ENCODE measurements at regions not wholly inside any gene's neighbourhood (a gene's known extent, or its start where the extent isn't known, plus 50 kb on each side); places are given as distances from the start of the nearest gene placed in this dataset.
"Not testable (repeated sequence)": the region's sequence is repeated elsewhere in the genome, so short reads cannot be mapped to it uniquely, and the experiment has no call there.

DNA sequence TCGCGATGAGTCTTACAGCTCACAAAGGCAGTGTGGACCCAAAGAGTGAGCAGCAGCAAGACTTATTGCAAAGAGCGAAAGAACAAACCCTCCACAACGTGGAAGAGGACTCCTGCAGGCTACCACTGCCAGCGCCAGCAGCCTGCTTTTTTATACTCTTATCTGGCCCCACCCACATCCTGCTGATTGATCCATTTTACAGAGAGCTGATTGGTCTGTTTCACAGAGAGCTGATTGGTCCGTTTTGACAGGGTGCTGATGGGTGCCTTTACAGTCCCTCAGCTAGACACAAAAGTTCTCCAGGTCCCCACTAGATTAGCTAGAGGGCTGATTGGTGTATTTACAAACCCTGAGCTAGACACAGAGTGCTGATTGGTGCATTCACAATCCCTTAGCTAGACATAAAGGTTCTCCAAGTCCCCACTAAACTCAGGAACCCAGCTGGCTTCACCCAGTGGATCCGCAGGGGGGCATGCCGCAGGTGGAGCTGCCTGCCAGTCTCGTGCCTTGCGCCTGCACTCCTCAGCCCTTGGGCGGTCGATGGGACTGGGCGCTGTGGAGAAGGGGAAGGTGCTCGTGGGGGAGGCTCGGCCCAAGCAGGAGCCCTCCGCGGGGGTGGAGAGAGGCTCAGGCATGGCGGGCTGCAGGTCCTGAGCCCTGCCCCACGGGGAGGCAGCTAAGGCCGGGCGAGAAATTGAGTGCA lies 75.7 kb downstream of the QDPR start:
- H3K27me3 ChIP-seq (ENCODE audit: control insufficient read depth, insufficient read depth, low read length); H3K4me1 ChIP-seq (ENCODE audit: control insufficient read depth, insufficient read depth, low read length); H3K9me3 ChIP-seq (ENCODE audit: control insufficient read depth, insufficient read depth, low read depth, low read length); H3K9ac ChIP-seq (ENCODE audit: low read length); H3K4me3 ChIP-seq (ENCODE audit: low read depth, low read length); H3K36me3 ChIP-seq (ENCODE audit: control insufficient read depth, insufficient read depth, low read length); H3K27ac ChIP-seq (ENCODE audit: low read depth, low read length): not testable (repeated sequence)

DNA sequence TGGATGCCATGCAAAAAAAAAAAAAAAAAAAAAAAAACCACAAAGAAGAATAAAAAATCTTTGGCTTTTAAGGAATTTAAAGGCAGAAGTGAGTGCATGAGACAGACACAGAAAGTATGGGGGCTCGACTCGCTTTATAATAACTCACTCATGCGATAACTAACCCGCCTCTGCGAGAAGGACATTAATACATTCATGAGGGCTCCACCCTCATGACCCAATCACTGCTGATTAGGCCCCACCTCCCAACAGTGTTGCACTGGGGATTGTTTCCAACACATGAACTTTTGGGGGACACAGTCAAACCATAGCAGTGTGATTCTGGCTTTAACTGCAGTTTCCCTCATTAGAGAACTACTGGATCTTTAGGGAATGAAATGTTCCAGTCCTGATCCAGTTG lies 78.1 kb downstream of the QDPR start:
- no peak overlapping the region for H3K9ac ChIP-seq (ENCODE audit: low read length)
- no peak overlapping the region for H3K27ac ChIP-seq (ENCODE audit: low read depth, low read length)
- H3K4me1 ChIP-seq (ENCODE audit: control insufficient read depth, insufficient read depth, low read length) = no peaks in the 10 kb centered on the region
- no peaks in the 10 kb centered on the region for H3K36me3 ChIP-seq (ENCODE audit: control insufficient read depth, insufficient read depth, low read length)
- H3K27me3 ChIP-seq (ENCODE audit: control insufficient read depth, insufficient read depth, low read length) = no peaks in the 10 kb centered on the region
- no peak overlapping the region for H3K4me3 ChIP-seq (ENCODE audit: low read depth, low read length)
- H3K9me3 ChIP-seq (ENCODE audit: control insufficient read depth, insufficient read depth, low read depth, low read length) = no peaks in the 10 kb centered on the region

DNA sequence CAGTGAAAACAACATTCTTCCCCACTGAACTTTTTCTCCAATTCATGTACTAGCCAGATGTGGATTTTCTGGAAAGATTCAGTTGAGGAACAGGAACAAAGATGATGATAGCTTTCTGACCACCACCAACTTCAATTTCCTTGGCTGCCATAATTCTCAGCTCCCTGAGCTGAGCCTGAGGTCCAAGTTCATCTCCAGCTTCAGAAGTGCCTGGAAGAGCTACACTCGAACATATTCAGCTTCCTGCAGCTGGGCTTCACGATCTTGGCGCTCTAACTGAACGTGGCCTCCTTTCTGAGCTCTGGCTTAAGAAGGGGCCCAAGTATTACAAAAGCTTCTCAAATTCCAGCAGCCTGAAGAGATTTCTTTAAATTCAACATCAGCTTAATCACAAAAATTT lies 83.9 kb downstream of the QDPR start:
- H3K9ac ChIP-seq (ENCODE audit: low read length) = no peak overlapping the region
- no peaks in the 10 kb centered on the region for H3K36me3 ChIP-seq (ENCODE audit: control insufficient read depth, insufficient read depth, low read length)
- no peaks in the 10 kb centered on the region for H3K9me3 ChIP-seq (ENCODE audit: control insufficient read depth, insufficient read depth, low read depth, low read length)
- H3K4me1 ChIP-seq (ENCODE audit: control insufficient read depth, insufficient read depth, low read length) = no peaks in the 10 kb centered on the region
- H3K4me3 ChIP-seq (ENCODE audit: low read depth, low read length) = no peak overlapping the region
- H3K27me3 ChIP-seq (ENCODE audit: control insufficient read depth, insufficient read depth, low read length) = no peaks in the 10 kb centered on the region
- H3K27ac ChIP-seq (ENCODE audit: low read depth, low read length) = no peak overlapping the region

DNA sequence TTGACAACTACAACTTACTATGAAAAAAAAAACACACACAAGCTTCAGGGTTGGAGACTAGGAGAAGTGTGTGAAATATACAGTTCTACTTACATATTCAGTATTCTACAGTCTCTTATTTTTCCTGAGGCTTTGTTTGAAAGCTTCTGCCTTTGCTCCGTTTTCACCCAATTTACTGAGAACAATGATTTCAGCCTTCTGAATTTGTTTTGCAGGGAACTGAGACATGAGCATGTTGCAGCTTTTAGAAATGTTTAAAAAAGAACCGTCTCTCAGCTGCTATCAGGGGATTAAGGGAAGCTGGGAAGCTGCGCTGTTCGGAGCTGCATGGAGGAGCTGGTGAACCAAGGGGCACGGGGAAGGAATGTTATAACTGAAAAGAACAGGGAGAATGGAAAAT lies 85.7 kb downstream of the QDPR start:
- Histone ChIP-seq H3K9ac (ENCODE audit: low read length) (no peak overlapping the region), H3K36me3 (ENCODE audit: control insufficient read depth, insufficient read depth, low read length) (no peaks in the 10 kb centered on the region)

DNA sequence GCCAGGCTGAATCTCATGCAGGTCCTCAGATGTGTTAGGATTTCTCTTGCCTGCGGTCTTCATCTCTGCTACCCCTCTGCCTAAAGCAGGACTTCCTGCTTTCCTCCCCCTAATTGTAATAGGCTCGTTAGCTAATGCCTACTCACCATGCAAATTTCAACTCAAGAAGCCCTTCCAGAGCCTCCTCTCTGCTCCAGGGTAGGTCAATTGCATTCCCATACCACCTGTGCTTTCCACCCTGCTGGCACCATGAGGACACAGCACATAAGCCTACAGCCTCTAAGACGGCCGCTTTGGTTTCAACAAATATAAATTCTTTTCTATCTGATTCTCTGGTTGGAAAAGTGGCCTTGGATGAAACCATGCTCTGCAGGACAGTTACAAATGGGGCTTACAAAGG lies 93.9 kb downstream of the QDPR start:
- no peaks in the 10 kb centered on the region for H3K27me3 ChIP-seq (ENCODE audit: control insufficient read depth, insufficient read depth, low read length)
- peaks cover 7% of the 10 kb centered on the region; the same call in 1 of the 2 replicates for H3K9me3 ChIP-seq (ENCODE audit: control insufficient read depth, insufficient read depth, low read depth, low read length)
- peaks cover 12% of the 10 kb centered on the region; the same call in 1 of the 2 replicates for H3K4me1 ChIP-seq (ENCODE audit: control insufficient read depth, insufficient read depth, low read length)
- H3K36me3 ChIP-seq (ENCODE audit: control insufficient read depth, insufficient read depth, low read length) = no peaks in the 10 kb centered on the region
- H3K4me3 ChIP-seq (ENCODE audit: low read depth, low read length) = no peak overlapping the region
- H3K9ac ChIP-seq (ENCODE audit: low read length) = no peak overlapping the region
- no peak overlapping the region for H3K27ac ChIP-seq (ENCODE audit: low read depth, low read length)

More for the DNA sequence above, 85.7 kb downstream of the QDPR start:
- Histone ChIP-seq H3K27me3 (ENCODE audit: control insufficient read depth, insufficient read depth, low read length) (no peaks in the 10 kb centered on the region), H3K9me3 (ENCODE audit: control insufficient read depth, insufficient read depth, low read depth, low read length) (no peaks in the 10 kb centered on the region), H3K4me3 (ENCODE audit: low read depth, low read length) (no peak overlapping the region), H3K27ac (ENCODE audit: low read depth, low read length) (no peak overlapping the region), H3K4me1 (ENCODE audit: control insufficient read depth, insufficient read depth, low read length) (no peaks in the 10 kb centered on the region)

DNA sequence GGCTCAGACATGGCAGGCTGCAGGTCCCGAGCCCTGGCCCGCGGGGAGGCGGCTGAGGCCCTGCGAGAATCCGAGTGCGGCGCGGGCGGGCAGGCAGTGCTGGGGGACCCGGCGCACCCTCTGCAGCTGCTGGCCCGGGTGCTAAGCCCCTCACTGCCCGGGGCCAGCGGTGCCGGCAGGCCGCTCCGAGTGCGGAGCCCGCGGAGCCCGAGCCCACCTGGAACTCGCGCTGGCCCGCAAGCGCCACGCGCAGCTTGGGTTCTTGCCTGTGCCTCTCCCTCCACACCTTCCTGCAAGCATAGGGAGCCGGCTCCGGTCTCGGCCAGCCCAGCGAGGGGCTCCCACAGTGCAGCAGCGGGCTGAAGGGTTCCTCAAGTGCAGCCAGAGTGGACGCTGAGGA lies 97.5 kb downstream of the QDPR start:
- Histone ChIP-seq H3K27me3 (ENCODE audit: control insufficient read depth, insufficient read depth, low read length) (no peaks in the 10 kb centered on the region), H3K27ac (ENCODE audit: low read depth, low read length) (no peak overlapping the region), H3K4me1 (ENCODE audit: control insufficient read depth, insufficient read depth, low read length) (peaks cover 12% of the 10 kb centered on the region; the same call in 1 of the 2 replicates), H3K9me3 (ENCODE audit: control insufficient read depth, insufficient read depth, low read depth, low read length) (peaks cover 9% of the 10 kb centered on the region; the same call in 1 of the 2 replicates), H3K9ac (ENCODE audit: low read length) (no peak overlapping the region), H3K36me3 (ENCODE audit: control insufficient read depth, insufficient read depth, low read length) (no peaks in the 10 kb centered on the region), H3K4me3 (ENCODE audit: low read depth, low read length) (no peak overlapping the region)

DNA sequence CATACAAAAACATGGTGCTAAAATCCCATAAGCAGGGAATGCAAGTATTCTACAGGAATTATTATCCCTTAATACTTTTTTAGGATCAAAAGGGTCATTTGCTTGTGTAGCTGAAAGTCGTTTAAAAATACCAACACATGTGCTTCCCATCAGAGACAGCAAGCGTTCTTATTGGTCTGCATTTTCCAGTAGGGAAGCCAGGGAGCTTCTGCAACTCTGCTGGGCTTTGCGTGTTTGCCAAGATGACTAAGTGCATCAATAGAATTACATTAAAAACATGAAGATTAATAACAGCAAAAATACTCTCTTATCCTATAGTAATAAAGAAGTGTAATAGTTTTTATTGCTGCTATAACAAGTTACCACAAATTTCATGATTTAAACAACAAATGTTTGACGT lies 111.2 kb downstream of the QDPR start:
- H3K27ac ChIP-seq (ENCODE audit: low read depth, low read length) = no peak overlapping the region
- H3K27me3 ChIP-seq (ENCODE audit: control insufficient read depth, insufficient read depth, low read length) = no peaks in the 10 kb centered on the region
- no peaks in the 10 kb centered on the region for H3K9me3 ChIP-seq (ENCODE audit: control insufficient read depth, insufficient read depth, low read depth, low read length)
- H3K4me1 ChIP-seq (ENCODE audit: control insufficient read depth, insufficient read depth, low read length) = no peaks in the 10 kb centered on the region
- no peak overlapping the region for H3K4me3 ChIP-seq (ENCODE audit: low read depth, low read length)
- no peaks in the 10 kb centered on the region for H3K36me3 ChIP-seq (ENCODE audit: control insufficient read depth, insufficient read depth, low read length)
- H3K9ac ChIP-seq (ENCODE audit: low read length) = no peak overlapping the region

DNA sequence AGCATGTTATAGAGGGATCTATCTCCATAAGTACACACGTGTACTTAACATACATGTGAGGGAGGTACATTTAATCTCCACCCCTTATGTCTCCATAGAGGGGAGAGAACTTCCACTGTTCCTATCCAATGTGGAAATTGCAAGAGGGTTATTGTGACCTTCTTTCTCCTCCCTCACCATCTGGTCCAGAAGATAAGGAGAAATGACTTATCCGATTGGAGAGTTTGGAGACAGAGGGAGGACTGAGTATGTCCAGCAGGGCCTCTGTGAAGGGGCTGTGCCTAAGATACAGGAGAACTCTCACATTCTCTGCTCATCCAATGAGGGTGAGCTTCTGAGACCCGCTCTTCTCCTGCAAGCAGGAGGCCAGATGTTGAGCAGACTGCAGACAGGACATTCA lies 113.1 kb downstream of the QDPR start:
- H3K4me3 ChIP-seq (ENCODE audit: low read depth, low read length) = no peak overlapping the region
- H3K9ac ChIP-seq (ENCODE audit: low read length) = no peak overlapping the region
- no peaks in the 10 kb centered on the region for H3K36me3 ChIP-seq (ENCODE audit: control insufficient read depth, insufficient read depth, low read length)
- no peaks in the 10 kb centered on the region for H3K4me1 ChIP-seq (ENCODE audit: control insufficient read depth, insufficient read depth, low read length)
- H3K27ac ChIP-seq (ENCODE audit: low read depth, low read length) = no peak overlapping the region
- H3K27me3 ChIP-seq (ENCODE audit: control insufficient read depth, insufficient read depth, low read length) = no peaks in the 10 kb centered on the region
- no peaks in the 10 kb centered on the region for H3K9me3 ChIP-seq (ENCODE audit: control insufficient read depth, insufficient read depth, low read depth, low read length)

DNA sequence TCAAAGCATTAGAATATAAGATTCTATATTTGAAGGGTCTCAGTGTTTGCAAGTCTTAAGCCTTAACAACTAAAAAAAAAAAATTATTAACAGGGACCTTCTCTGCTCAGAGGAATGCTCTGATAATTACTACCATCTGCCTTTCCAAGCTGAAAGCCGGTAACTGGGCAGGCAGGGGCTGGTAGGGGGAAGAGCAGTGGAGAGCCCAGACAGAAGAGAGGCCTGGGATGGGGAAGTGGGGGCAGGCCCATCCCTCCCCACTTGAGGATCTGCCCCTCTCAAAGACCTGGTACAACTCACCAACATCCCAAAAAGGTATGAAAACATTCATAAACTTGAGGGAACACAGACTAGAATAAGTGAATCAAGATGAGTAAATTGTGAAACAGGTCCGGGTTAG lies 113.9 kb downstream of the QDPR start:
- Histone ChIP-seq H3K9me3 (ENCODE audit: control insufficient read depth, insufficient read depth, low read depth, low read length) (no peaks in the 10 kb centered on the region), H3K9ac (ENCODE audit: low read length) (no peak overlapping the region), H3K27me3 (ENCODE audit: control insufficient read depth, insufficient read depth, low read length) (no peaks in the 10 kb centered on the region), H3K27ac (ENCODE audit: low read depth, low read length) (no peak overlapping the region), H3K36me3 (ENCODE audit: control insufficient read depth, insufficient read depth, low read length) (no peaks in the 10 kb centered on the region), H3K4me3 (ENCODE audit: low read depth, low read length) (no peak overlapping the region), H3K4me1 (ENCODE audit: control insufficient read depth, insufficient read depth, low read length) (no peaks in the 10 kb centered on the region)

DNA sequence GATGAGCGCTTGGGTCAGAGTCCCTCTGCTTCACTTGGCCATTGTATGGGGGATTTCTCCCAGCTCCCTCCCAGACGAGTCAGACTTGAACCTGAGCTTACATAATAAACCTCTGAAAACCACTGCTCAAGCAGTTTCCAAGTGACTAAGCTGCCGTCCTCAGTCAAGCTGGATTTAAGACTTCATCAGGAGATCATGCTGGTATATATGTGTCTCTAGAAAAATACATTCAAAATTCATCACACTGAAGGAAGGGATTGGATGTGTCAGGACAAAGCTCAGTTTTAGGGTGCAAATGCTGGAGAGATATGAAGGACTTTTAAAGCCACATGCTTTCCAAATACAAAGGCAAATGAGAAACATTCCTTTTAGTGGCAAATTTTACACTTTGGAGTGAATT lies 114.3 kb downstream of the QDPR start:
- Histone ChIP-seq H3K9me3 (ENCODE audit: control insufficient read depth, insufficient read depth, low read depth, low read length) (no peaks in the 10 kb centered on the region), H3K27me3 (ENCODE audit: control insufficient read depth, insufficient read depth, low read length) (no peaks in the 10 kb centered on the region), H3K4me3 (ENCODE audit: low read depth, low read length) (no peak overlapping the region), H3K36me3 (ENCODE audit: control insufficient read depth, insufficient read depth, low read length) (no peaks in the 10 kb centered on the region), H3K27ac (ENCODE audit: low read depth, low read length) (no peak overlapping the region), H3K4me1 (ENCODE audit: control insufficient read depth, insufficient read depth, low read length) (no peaks in the 10 kb centered on the region), H3K9ac (ENCODE audit: low read length) (no peak overlapping the region)

DNA sequence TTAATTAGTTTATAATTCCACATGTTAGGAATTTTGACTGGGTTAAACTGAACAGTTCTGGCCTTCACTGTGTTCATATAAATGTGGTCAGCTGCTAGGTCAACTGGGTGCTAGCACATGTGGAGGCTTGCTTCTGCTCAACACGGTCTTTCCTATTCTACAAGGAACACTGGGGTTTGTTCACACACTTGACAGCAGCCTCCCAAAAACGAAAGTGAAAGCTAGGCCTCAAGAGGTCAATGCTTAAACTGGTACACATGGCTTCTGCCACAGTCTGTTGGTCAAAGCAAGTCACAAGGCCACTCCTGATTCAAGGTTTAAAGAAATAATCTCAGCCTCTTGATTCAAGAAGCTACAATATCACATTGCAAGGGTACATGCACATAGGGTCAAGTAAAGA lies 126.5 kb downstream of the QDPR start:
- H3K36me3 ChIP-seq (ENCODE audit: control insufficient read depth, insufficient read depth, low read length) = no peaks in the 10 kb centered on the region
- no peaks in the 10 kb centered on the region for H3K9me3 ChIP-seq (ENCODE audit: control insufficient read depth, insufficient read depth, low read depth, low read length)
- no peak overlapping the region for H3K27ac ChIP-seq (ENCODE audit: low read depth, low read length)
- no peaks in the 10 kb centered on the region for H3K27me3 ChIP-seq (ENCODE audit: control insufficient read depth, insufficient read depth, low read length)
- H3K9ac ChIP-seq (ENCODE audit: low read length) = no peak overlapping the region
- no peak overlapping the region for H3K4me3 ChIP-seq (ENCODE audit: low read depth, low read length)
- no peaks in the 10 kb centered on the region for H3K4me1 ChIP-seq (ENCODE audit: control insufficient read depth, insufficient read depth, low read length)

DNA sequence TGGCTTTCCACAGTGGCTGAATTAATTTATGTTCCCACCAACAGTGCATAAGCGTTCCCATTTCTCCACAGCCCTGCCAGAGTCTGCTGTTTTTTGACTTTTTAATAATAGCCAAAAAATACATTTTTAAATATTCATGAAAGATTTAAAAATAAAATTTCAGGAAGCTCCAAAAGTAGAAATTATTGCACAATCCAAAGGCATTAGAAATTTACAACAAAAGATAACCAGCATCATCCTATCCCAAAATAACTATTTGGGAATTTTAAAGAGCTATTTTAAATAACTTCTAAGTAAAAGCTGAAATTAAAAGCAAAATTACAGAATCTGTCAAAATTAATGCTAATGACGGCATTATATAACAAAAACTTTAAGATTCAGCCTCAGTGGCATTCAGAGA lies 131.5 kb downstream of the QDPR start:
- H3K9me3 ChIP-seq (ENCODE audit: control insufficient read depth, insufficient read depth, low read depth, low read length) = no peaks in the 10 kb centered on the region
- no peaks in the 10 kb centered on the region for H3K36me3 ChIP-seq (ENCODE audit: control insufficient read depth, insufficient read depth, low read length)
- no peaks in the 10 kb centered on the region for H3K27me3 ChIP-seq (ENCODE audit: control insufficient read depth, insufficient read depth, low read length)
- no peak overlapping the region for H3K27ac ChIP-seq (ENCODE audit: low read depth, low read length)
- H3K4me1 ChIP-seq (ENCODE audit: control insufficient read depth, insufficient read depth, low read length) = no peaks in the 10 kb centered on the region
- no peak overlapping the region for H3K9ac ChIP-seq (ENCODE audit: low read length)
- H3K4me3 ChIP-seq (ENCODE audit: low read depth, low read length) = no peak overlapping the region

Measured in HUES6 (cell line).